ENCODE measurements at regions not wholly inside any gene's neighbourhood (a gene's known extent, or its start where the extent isn't known, plus 50 kb on each side); places are given as distances from the start of the nearest gene placed in this dataset.

GRCh38 chr2:108067820-108068405 lies 81.6 kb downstream of the SLC5A7 start:
- no peak for DNase-seq

GRCh38 chr2:108069515-108070310 lies 83.4 kb downstream of the SLC5A7 start:
- DNase-seq: no peak

GRCh38 chr2:108073415-108074072 lies 87.2 kb downstream of the SLC5A7 start:
- no peak for DNase-seq

GRCh38 chr2:108074150-108074549 lies 87.8 kb downstream of the SLC5A7 start:
- no peak for DNase-seq

GRCh38 chr2:108074946-108075345 lies 88.6 kb downstream of the SLC5A7 start:
- no peak for DNase-seq

- no peak for DNase-seq
Observed at GRCh38 chr2:108076527-108076926, 90.2 kb downstream of the SLC5A7 start.

GRCh38 chr2:108079736-108080135 lies 93.4 kb downstream of the SLC5A7 start:
- DNase-seq: no peak

GRCh38 chr2:108080177-108080576 lies 93.9 kb downstream of the SLC5A7 start:
- DNase-seq: no peak

- DNase-seq: no peak
Observed at GRCh38 chr2:108082978-108083377, 96.7 kb downstream of the SLC5A7 start.

- DNase-seq: no peak
Observed at GRCh38 chr2:108084311-108084710, 98.0 kb downstream of the SLC5A7 start.

- DNase-seq: no peak
Observed at GRCh38 chr2:108092886-108093285, 106.6 kb downstream of the SLC5A7 start.

- DNase-seq: no peak
Observed at GRCh38 chr2:108101481-108101880, 115.2 kb downstream of the SLC5A7 start.

- peak; percentile 4 for DNase-seq
Observed at GRCh38 chr2:108106731-108107130, 120.4 kb downstream of the SLC5A7 start.

- DNase-seq: no peak
Observed at GRCh38 chr2:108111936-108112335, 125.6 kb downstream of the SLC5A7 start.

GRCh38 chr2:108115868-108116267 lies 123.9 kb upstream of the SULT1C3 start:
- no peak for DNase-seq

GRCh38 chr2:108118996-108119395 lies 120.8 kb upstream of the SULT1C3 start:
- no peak for DNase-seq

GRCh38 chr2:108119492-108119891 lies 120.3 kb upstream of the SULT1C3 start:
- no peak for DNase-seq

GRCh38 chr2:108124736-108125495 lies 114.9 kb upstream of the SULT1C3 start:
- no peak for DNase-seq

- no peak for DNase-seq
Observed at GRCh38 chr2:108125581-108125980, 114.2 kb upstream of the SULT1C3 start.

GRCh38 chr2:108128249-108128648 lies 111.5 kb upstream of the SULT1C3 start:
- peak; percentile 65 for DNase-seq

- no peak for DNase-seq
Observed at GRCh38 chr2:108129636-108130035, 110.1 kb upstream of the SULT1C3 start.

GRCh38 chr2:108133457-108133856 lies 106.3 kb upstream of the SULT1C3 start:
- no peak for DNase-seq

GRCh38 chr2:108139521-108139920 lies 100.2 kb upstream of the SULT1C3 start:
- no peak for DNase-seq

All from NCI-H748 treated with DMSO at 0.1 percent for 48 hours (cell line).